ENCODE measurements at regions not wholly inside any gene's neighbourhood (a gene's known extent, or its start where the extent isn't known, plus 50 kb on each side); places are given as distances from the start of the nearest gene placed in this dataset.

- Mint-ChIP-seq H3K27me3 (peaks cover 16% of the 10 kb centered on the region), H3K4me1 (no peaks in the 10 kb centered on the region), H3K9me3 (no peaks in the 10 kb centered on the region), H3K36me3 (no peaks in the 10 kb centered on the region), H3K4me3 (no peak overlapping the region), H3K27ac (no peak overlapping the region)
- Histone ChIP-seq H3K27me3 (ENCODE audit: control insufficient read depth, insufficient read depth, low read length) (no peaks in the 10 kb centered on the region), H3K4me3 (ENCODE audit: low read depth, low read length) (no peak overlapping the region), H3K36me3 (ENCODE audit: control insufficient read depth, insufficient read depth, low read length) (no peaks in the 10 kb centered on the region), H3K4me1 (ENCODE audit: control insufficient read depth, insufficient read depth, low read length, poor library complexity, severe bottlenecking) (no peaks in the 10 kb centered on the region), H3K9me3 (ENCODE audit: control insufficient read depth in 2 of 2, low read length in 2 of 2) (no peaks in the 10 kb centered on the region), H3K27ac (ENCODE audit: insufficient read depth, low read length, poor library complexity, severe bottlenecking) (no peak overlapping the region)
- ATAC-seq (ENCODE audit: low read depth in 2 of 2) (no peak), DNase-seq (no peak)
Measured at GRCh38 chr2:236731767-236732580, 162.3 kb downstream of the ACKR3 start.

DNA sequence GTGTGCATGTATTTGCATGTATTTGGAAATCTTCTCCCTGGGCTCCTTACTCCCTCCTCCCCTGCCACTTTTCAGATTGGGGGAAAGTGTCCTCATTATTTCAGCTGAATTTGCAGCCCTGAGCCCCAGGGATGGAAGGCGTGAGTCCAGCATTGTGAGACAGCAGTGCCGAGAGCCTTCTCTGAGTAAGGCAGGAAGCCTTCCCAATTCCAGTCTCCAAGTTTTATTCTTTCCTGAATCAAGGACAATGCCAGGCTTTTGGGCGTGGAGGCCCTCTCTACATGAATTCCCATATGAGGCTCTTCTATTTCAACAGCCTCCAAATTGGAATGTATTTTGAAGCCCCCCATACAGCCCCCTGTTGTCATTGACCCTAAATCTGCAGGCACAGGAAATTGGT, 163.5 kb downstream of the ACKR3 start:
- no peaks in the 10 kb centered on the region for H3K4me1 Mint-ChIP-seq
- H3K36me3 ChIP-seq (ENCODE audit: control insufficient read depth, insufficient read depth, low read length) = no peaks in the 10 kb centered on the region
- DNase-seq = no peak
- no peak overlapping the region for H3K4me3 Mint-ChIP-seq
- H3K4me3 ChIP-seq (ENCODE audit: low read depth, low read length) = no peak overlapping the region
- no peaks in the 10 kb centered on the region for H3K4me1 ChIP-seq (ENCODE audit: control insufficient read depth, insufficient read depth, low read length, poor library complexity, severe bottlenecking)
- no peaks in the 10 kb centered on the region for H3K36me3 Mint-ChIP-seq
- no peak overlapping the region for H3K27ac Mint-ChIP-seq
- no peak for ATAC-seq (ENCODE audit: low read depth in 2 of 2)
- no peak overlapping the region for H3K27ac ChIP-seq (ENCODE audit: insufficient read depth, low read length, poor library complexity, severe bottlenecking)
- peaks cover 16% of the 10 kb centered on the region for H3K27me3 Mint-ChIP-seq
- no peaks in the 10 kb centered on the region for H3K9me3 Mint-ChIP-seq
- H3K27me3 ChIP-seq (ENCODE audit: control insufficient read depth, insufficient read depth, low read length) = no peaks in the 10 kb centered on the region
- no peaks in the 10 kb centered on the region for H3K9me3 ChIP-seq (ENCODE audit: control insufficient read depth in 2 of 2, low read length in 2 of 2)

DNA sequence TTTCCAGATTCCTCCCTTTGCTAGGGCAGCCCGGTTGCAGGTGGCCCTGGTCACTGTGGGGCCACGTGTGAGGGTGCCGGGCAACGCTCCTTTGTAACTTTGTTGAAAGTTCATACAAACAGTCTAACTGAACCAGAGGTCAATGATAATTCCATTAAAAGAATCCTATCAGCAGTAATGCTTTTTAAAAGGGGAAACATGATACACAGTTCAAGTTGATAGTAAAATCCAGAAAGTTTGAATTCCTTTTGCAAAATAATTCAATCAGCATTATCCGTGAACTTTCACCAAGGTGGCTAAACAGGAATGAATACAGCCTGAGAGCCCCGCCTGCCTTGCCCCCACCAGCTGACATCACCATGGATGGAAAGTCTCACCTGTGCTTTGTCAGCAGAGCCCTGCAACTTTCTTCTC, 166.2 kb downstream of the ACKR3 start:
- Mint-ChIP-seq H3K9me3 (no peaks in the 10 kb centered on the region), H3K27me3 (peaks cover 9% of the 10 kb centered on the region), H3K4me3 (no peak overlapping the region), H3K36me3 (no peaks in the 10 kb centered on the region), H3K27ac (no peak overlapping the region), H3K4me1 (no peaks in the 10 kb centered on the region)
- no peaks in the 10 kb centered on the region for H3K9me3 ChIP-seq (ENCODE audit: control insufficient read depth in 2 of 2, low read length in 2 of 2)
- DNase-seq = no peak
- H3K27ac ChIP-seq (ENCODE audit: insufficient read depth, low read length, poor library complexity, severe bottlenecking) = no peak overlapping the region
- no peaks in the 10 kb centered on the region for H3K4me1 ChIP-seq (ENCODE audit: control insufficient read depth, insufficient read depth, low read length, poor library complexity, severe bottlenecking)
- H3K4me3 ChIP-seq (ENCODE audit: low read depth, low read length) = no peak overlapping the region
- H3K36me3 ChIP-seq (ENCODE audit: control insufficient read depth, insufficient read depth, low read length) = no peaks in the 10 kb centered on the region
- no peaks in the 10 kb centered on the region for H3K27me3 ChIP-seq (ENCODE audit: control insufficient read depth, insufficient read depth, low read length)
- no peak for ATAC-seq (ENCODE audit: low read depth in 2 of 2)

DNA sequence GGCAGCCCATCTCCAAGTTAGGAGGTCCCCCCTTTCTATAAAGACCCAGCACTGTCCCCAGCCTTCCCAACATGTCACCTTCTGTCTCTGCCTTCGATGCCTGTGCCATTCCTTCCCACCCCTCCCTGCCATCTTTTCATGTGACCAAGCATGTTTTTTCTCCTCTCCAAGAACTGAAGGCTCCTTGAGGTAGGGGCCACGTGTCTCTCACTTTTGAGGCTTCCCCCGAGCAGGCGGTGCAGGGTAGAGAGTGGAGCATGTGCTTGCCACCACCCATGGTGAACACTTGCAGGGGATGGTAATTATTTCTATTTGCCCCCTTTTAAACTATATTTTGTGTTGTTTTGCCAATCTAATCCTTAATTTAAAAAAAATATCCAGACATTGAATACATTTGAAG, 168.4 kb downstream of the ACKR3 start:
- Mint-ChIP-seq H3K27ac (no peak overlapping the region), H3K36me3 (no peaks in the 10 kb centered on the region), H3K4me3 (no peak overlapping the region), H3K9me3 (no peaks in the 10 kb centered on the region), H3K4me1 (no peaks in the 10 kb centered on the region), H3K27me3 (peaks cover 8% of the 10 kb centered on the region)
- Histone ChIP-seq H3K9me3 (ENCODE audit: control insufficient read depth in 2 of 2, low read length in 2 of 2) (no peaks in the 10 kb centered on the region), H3K27me3 (ENCODE audit: control insufficient read depth, insufficient read depth, low read length) (no peaks in the 10 kb centered on the region), H3K4me1 (ENCODE audit: control insufficient read depth, insufficient read depth, low read length, poor library complexity, severe bottlenecking) (no peaks in the 10 kb centered on the region), H3K36me3 (ENCODE audit: control insufficient read depth, insufficient read depth, low read length) (no peaks in the 10 kb centered on the region), H3K4me3 (ENCODE audit: low read depth, low read length) (no peak overlapping the region), H3K27ac (ENCODE audit: insufficient read depth, low read length, poor library complexity, severe bottlenecking) (no peak overlapping the region)
- ATAC-seq (ENCODE audit: low read depth in 2 of 2) (no peak), DNase-seq (no peak)

- Histone ChIP-seq H3K4me1 (ENCODE audit: control insufficient read depth, insufficient read depth, low read length, poor library complexity, severe bottlenecking) (no peaks in the 10 kb centered on the region), H3K27me3 (ENCODE audit: control insufficient read depth, insufficient read depth, low read length) (no peaks in the 10 kb centered on the region), H3K4me3 (ENCODE audit: low read depth, low read length) (no peak overlapping the region), H3K36me3 (ENCODE audit: control insufficient read depth, insufficient read depth, low read length) (no peaks in the 10 kb centered on the region), H3K9me3 (ENCODE audit: control insufficient read depth in 2 of 2, low read length in 2 of 2) (no peaks in the 10 kb centered on the region), H3K27ac (ENCODE audit: insufficient read depth, low read length, poor library complexity, severe bottlenecking) (no peak overlapping the region)
- H3K4me1 Mint-ChIP-seq = no peaks in the 10 kb centered on the region
- H3K27me3 Mint-ChIP-seq = peaks cover 8% of the 10 kb centered on the region
- H3K9me3 Mint-ChIP-seq = no peaks in the 10 kb centered on the region
- ATAC-seq (ENCODE audit: low read depth in 2 of 2) (no peak), DNase-seq (no peak)
- no peaks in the 10 kb centered on the region for H3K36me3 Mint-ChIP-seq
- no peak overlapping the region for H3K4me3 Mint-ChIP-seq
- no peak overlapping the region for H3K27ac Mint-ChIP-seq
Measured at GRCh38 chr2:236738896-236739295, 169.3 kb downstream of the ACKR3 start.

GRCh38 chr2:236739663-236740062, 170.0 kb downstream of the ACKR3 start:
- H3K27ac ChIP-seq (ENCODE audit: insufficient read depth, low read length, poor library complexity, severe bottlenecking) = no peak overlapping the region
- DNase-seq = no peak
- no peaks in the 10 kb centered on the region for H3K27me3 ChIP-seq (ENCODE audit: control insufficient read depth, insufficient read depth, low read length)
- H3K9me3 Mint-ChIP-seq = no peaks in the 10 kb centered on the region
- peaks cover 14% of the 10 kb centered on the region for H3K27me3 Mint-ChIP-seq
- ATAC-seq (ENCODE audit: low read depth in 2 of 2) = no peak
- H3K4me1 Mint-ChIP-seq = no peaks in the 10 kb centered on the region
- H3K36me3 ChIP-seq (ENCODE audit: control insufficient read depth, insufficient read depth, low read length) = no peaks in the 10 kb centered on the region
- no peak overlapping the region for H3K4me3 ChIP-seq (ENCODE audit: low read depth, low read length)
- no peaks in the 10 kb centered on the region for H3K36me3 Mint-ChIP-seq
- no peaks in the 10 kb centered on the region for H3K4me1 ChIP-seq (ENCODE audit: control insufficient read depth, insufficient read depth, low read length, poor library complexity, severe bottlenecking)
- H3K27ac Mint-ChIP-seq = no peak overlapping the region
- H3K9me3 ChIP-seq (ENCODE audit: control insufficient read depth in 2 of 2, low read length in 2 of 2) = no peaks in the 10 kb centered on the region
- H3K4me3 Mint-ChIP-seq = no peak overlapping the region

DNA sequence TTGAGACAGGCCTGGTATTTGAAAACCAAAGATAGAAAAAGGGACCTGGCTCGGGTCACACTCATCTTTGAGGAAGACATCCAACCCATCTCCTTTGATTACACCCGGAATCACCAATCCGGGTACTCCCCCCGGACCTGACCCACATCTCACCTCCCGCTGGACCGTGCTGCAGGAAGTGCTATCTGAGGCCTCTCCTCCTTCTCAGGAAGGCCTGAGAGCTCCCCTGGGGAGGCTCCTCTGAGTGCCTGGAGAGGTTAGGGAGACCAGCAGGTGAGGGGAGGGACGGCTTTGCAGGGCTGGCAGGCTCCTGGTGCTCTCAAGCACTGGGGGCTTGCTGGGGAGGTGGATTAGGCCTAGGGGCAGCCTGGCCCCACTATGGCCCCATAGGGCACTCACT, 170.9 kb downstream of the ACKR3 start:
- Mint-ChIP-seq H3K27ac (no peak overlapping the region), H3K9me3 (no peaks in the 10 kb centered on the region), H3K27me3 (peaks cover 17% of the 10 kb centered on the region), H3K36me3 (no peaks in the 10 kb centered on the region), H3K4me1 (no peaks in the 10 kb centered on the region), H3K4me3 (no peak overlapping the region)
- H3K27ac ChIP-seq (ENCODE audit: insufficient read depth, low read length, poor library complexity, severe bottlenecking) = no peak overlapping the region
- H3K27me3 ChIP-seq (ENCODE audit: control insufficient read depth, insufficient read depth, low read length) = no peaks in the 10 kb centered on the region
- no peaks in the 10 kb centered on the region for H3K36me3 ChIP-seq (ENCODE audit: control insufficient read depth, insufficient read depth, low read length)
- DNase-seq (no peak), ATAC-seq (ENCODE audit: low read depth in 2 of 2) (no peak)
- H3K9me3 ChIP-seq (ENCODE audit: control insufficient read depth in 2 of 2, low read length in 2 of 2) = no peaks in the 10 kb centered on the region
- no peaks in the 10 kb centered on the region for H3K4me1 ChIP-seq (ENCODE audit: control insufficient read depth, insufficient read depth, low read length, poor library complexity, severe bottlenecking)
- H3K4me3 ChIP-seq (ENCODE audit: low read depth, low read length) = no peak overlapping the region

Data from CD4-positive, CD25-positive, alpha-beta regulatory T cell (primary cell).